ENCODE measurements at regions not wholly inside any gene's neighbourhood (a gene's known extent, or its start where the extent isn't known, plus 50 kb on each side); places are given as distances from the start of the nearest gene placed in this dataset.

DNA sequence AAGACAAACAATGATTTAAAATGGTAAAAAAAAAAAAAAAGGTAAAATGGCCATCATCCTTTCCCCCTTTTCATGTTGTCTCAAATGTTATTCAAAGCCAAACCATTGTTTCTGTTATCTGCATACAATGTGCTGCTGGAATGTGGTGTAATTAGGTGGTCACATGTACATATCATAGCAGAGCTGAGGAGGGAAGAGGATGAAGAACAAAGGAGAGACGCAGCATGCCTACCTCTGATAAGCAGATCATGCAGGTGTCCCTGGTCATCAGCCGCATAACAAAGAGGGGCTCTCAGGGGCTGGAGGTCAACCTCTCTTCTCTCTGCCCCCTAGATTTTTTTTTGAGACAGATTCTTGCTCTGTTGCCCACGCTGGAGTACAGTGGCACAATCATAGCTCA, 141.0 kb downstream of the CARTPT start:
- peaks cover 4 to 38% (median 8%) of the 10 kb centered on the region in 5 donors for H3K27me3 Mint-ChIP-seq
- POLR2A ChIA-PET = no interaction called here
- no peaks in the 10 kb centered on the region for H3K4me1 Mint-ChIP-seq
- ATAC-seq (no peak), DNase-seq (no peak)
- peaks cover 0 to 20% (median 0%) of the 10 kb centered on the region in 3 donors for H3K36me3 Mint-ChIP-seq
- peaks cover 3 to 36% (median 23%) of the 10 kb centered on the region in 9 donors for H3K9me3 Mint-ChIP-seq
- no peak overlapping the region for H3K4me3 Mint-ChIP-seq
- H3K27ac Mint-ChIP-seq = no peak overlapping the region

- DNase-seq (no peak), ATAC-seq (no peak)
- peaks cover 0 to 11% (median 0%) of the 10 kb centered on the region in 3 donors for H3K36me3 Mint-ChIP-seq
- peaks cover 0 to 20% (median 11%) of the 10 kb centered on the region in 9 donors for H3K9me3 Mint-ChIP-seq
- no peak overlapping the region for H3K27ac Mint-ChIP-seq
- peaks cover 8 to 50% (median 14%) of the 10 kb centered on the region in 5 donors for H3K27me3 Mint-ChIP-seq
- H3K4me1 Mint-ChIP-seq = no peaks in the 10 kb centered on the region
- POLR2A ChIA-PET = no interaction called here
- H3K4me3 Mint-ChIP-seq = no peak overlapping the region
These were observed 142.6 kb downstream of the CARTPT start for GRCh38 chr5:71861682-71862081.

GRCh38 chr5:71862087-71862486, 143.0 kb downstream of the CARTPT start:
- Mint-ChIP-seq H3K27ac (no peak overlapping the region), H3K4me3 (no peak overlapping the region), H3K27me3 (peaks cover 8 to 50% (median 14%) of the 10 kb centered on the region in 5 donors), H3K4me1 (no peaks in the 10 kb centered on the region), H3K9me3 (peaks cover 0 to 16% (median 8%) of the 10 kb centered on the region in 9 donors), H3K36me3 (peaks cover 0 to 10% (median 0%) of the 10 kb centered on the region in 3 donors)
- ATAC-seq = no peak
- no peak for DNase-seq
- POLR2A ChIA-PET = no interaction called here

- Mint-ChIP-seq H3K27me3 (peaks cover 8 to 50% (median 14%) of the 10 kb centered on the region in 5 donors), H3K36me3 (peaks cover 0 to 10% (median 0%) of the 10 kb centered on the region in 3 donors), H3K9me3 (peaks cover 0 to 11% (median 6%) of the 10 kb centered on the region in 9 donors), H3K27ac (no peak overlapping the region), H3K4me1 (no peaks in the 10 kb centered on the region), H3K4me3 (no peak overlapping the region)
- POLR2A ChIA-PET = no interaction called here
- no peak for DNase-seq
- no peak for ATAC-seq
These were observed 143.5 kb downstream of the CARTPT start for GRCh38 chr5:71862507-71863060.

DNA sequence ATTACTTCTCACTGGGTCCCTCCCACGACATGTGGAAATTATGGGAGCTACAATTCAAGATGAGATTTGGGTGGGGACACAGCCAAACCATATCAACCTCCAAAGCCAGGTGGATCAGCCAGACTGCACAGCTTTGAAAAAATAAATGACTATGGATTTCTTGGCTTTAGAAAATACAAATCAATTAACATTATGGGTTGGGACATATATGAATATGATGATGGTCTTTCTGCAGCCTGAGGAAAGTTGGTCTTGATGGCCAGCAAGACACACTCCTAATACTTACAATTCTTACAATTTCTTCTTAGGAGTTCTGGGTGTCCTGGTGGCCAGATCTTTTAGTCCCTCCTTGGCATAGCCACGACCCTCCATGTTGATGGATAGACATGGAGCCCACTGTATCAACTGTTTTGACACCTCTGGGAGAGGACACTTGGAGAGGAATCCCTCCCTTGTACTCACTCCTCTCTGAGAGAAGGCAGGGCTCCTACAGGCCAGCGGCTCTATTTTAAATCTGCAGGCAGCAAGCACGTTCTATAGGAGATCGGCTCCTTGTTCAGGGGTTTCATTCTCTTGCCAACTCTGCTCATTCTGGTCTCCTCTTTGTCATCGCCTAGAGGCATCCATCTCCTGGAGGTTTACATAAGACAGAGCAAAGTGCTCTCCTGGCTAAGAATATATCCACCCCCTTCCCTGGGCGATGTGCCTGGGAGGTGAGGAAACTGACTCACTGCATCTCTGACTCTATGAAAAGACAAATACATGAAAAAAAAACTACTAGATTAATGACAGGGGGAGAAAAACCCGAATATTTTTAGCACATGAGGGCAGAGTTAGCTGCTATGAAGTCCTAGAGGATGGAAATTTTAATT, 145.9 kb downstream of the CARTPT start:
- H3K27me3 Mint-ChIP-seq = peaks cover 10 to 55% (median 15%) of the 10 kb centered on the region in 5 donors
- H3K4me3 Mint-ChIP-seq = no peak overlapping the region

DNA sequence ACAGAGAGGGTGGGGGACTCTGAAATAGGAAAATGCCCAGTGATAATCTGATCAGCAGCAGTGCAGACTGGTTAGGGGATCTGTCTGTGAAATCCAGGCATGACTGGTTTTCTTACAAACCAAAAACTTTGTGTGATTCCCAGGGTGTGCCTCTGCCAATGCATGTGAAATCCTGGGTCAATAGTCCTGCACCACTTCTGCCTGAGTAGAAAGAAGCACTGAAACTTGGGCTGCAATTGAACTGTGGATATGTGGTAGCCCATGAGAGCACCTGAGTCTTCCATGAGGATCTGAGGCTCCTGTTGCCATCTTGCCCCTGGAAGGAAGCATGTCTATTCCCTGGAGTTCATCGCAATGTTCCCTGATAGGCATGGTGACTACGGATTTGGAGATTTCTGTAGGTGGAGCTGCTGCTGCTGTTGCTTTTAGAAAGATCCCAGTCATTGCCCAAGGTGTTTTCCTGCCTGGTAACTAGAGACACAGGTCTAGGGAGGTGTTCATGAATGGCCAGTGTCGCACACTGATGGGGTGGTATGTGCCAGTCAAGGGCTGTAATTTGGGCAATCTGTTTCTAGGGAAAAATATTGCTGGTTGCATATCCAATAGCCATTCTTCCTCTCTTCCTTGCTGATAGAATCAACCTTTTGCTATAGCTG, 146.7 kb downstream of the CARTPT start:
- POLR2A ChIA-PET = no interaction called here
- H3K4me3 Mint-ChIP-seq = no peak overlapping the region
- H3K27ac Mint-ChIP-seq = no peak overlapping the region
- H3K9me3 Mint-ChIP-seq = peaks cover 0 to 6% (median 2%) of the 10 kb centered on the region in 9 donors
- ATAC-seq (no peak), DNase-seq (no peak)
- H3K27me3 Mint-ChIP-seq = peaks cover 12 to 59% (median 17%) of the 10 kb centered on the region in 5 donors
- H3K36me3 Mint-ChIP-seq = peaks cover 0 to 5% (median 0%) of the 10 kb centered on the region in 3 donors
- no peaks in the 10 kb centered on the region for H3K4me1 Mint-ChIP-seq

More for the DNA sequence above, 145.9 kb downstream of the CARTPT start:
- Mint-ChIP-seq H3K36me3 (peaks cover 0 to 3% (median 0%) of the 10 kb centered on the region in 3 donors), H3K27ac (no peak overlapping the region), H3K9me3 (peaks cover 0 to 3% (median under 1%) of the 10 kb centered on the region in 9 donors), H3K4me1 (no peaks in the 10 kb centered on the region)
- ATAC-seq (no peak), DNase-seq (no peak)
- POLR2A ChIA-PET = no interaction called here

DNA sequence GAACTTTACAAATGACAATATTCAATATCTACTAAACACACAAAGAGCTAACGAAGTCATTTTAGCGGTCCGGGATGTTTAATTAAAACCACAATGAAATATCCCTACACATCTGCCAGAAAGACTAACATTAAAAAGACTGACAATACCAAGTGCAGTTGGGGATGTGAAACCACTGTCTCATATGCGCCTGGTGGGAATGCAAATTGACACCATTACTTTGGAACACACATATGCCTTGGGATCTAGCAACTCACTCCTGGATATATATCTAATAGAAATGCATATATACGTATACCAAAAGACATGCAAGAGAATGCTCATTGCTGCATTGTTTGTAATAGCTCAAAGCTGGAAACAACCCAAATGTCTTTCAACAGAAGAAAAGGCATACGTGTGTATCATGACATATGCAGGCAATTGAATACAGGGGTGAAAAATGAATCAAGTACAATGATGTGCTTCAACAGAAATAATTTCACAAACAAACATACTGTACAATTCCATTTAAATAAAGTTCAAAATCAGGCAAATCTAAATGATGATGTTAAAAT, 153.3 kb downstream of the CARTPT start:
- H3K4me3 Mint-ChIP-seq = no peak overlapping the region
- POLR2A ChIA-PET = no interaction called here

DNA sequence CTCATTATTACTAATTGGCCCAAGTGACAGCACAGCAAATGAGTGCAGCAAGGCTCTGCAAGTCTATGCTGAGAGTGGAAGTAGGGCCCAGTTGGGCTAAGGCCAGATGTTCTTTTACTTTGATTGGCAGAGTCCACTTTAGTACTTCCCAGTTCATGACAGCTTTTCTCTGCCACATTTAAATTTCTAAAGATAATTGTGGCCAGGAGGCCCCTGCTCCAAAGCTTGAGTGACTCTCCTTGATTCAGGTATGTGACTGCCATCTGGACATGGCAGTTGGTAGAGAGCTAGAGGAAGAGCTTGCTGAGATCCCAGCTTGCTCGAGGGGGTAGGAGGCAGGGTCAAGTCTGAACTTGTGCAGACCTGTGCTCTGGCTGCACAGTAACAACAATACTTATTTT, 154.1 kb downstream of the CARTPT start:
- DNase-seq (no peak), ATAC-seq (no peak)
- Mint-ChIP-seq H3K36me3 (peaks cover 0 to 5% (median 0%) of the 10 kb centered on the region in 3 donors), H3K4me1 (no peaks in the 10 kb centered on the region), H3K9me3 (peaks cover 0 to 6% (median 0%) of the 10 kb centered on the region in 9 donors), H3K27ac (no peak overlapping the region), H3K4me3 (no peak overlapping the region), H3K27me3 (peaks cover 3 to 11% (median 9%) of the 10 kb centered on the region in 5 donors)
- POLR2A ChIA-PET = no interaction called here

More for the DNA sequence above, 153.3 kb downstream of the CARTPT start:
- ATAC-seq (no peak), DNase-seq (no peak)
- peaks cover 0 to 5% (median 0%) of the 10 kb centered on the region in 3 donors for H3K36me3 Mint-ChIP-seq
- no peaks in the 10 kb centered on the region for H3K4me1 Mint-ChIP-seq
- peaks cover 4 to 13% (median 10%) of the 10 kb centered on the region in 5 donors for H3K27me3 Mint-ChIP-seq
- no peak overlapping the region for H3K27ac Mint-ChIP-seq
- H3K9me3 Mint-ChIP-seq = peaks cover 0 to 6% (median 0%) of the 10 kb centered on the region in 9 donors

- ATAC-seq (no peak), DNase-seq (no peak)
- peaks cover 3 to 11% (median 8%) of the 10 kb centered on the region in 5 donors for H3K27me3 Mint-ChIP-seq
- H3K9me3 Mint-ChIP-seq = peaks cover 0 to 6% (median 0%) of the 10 kb centered on the region in 9 donors
- H3K4me1 Mint-ChIP-seq = no peaks in the 10 kb centered on the region
- POLR2A ChIA-PET = no interaction called here
- no peak overlapping the region for H3K4me3 Mint-ChIP-seq
- H3K36me3 Mint-ChIP-seq = peaks cover 0 to 5% (median 0%) of the 10 kb centered on the region in 3 donors
- H3K27ac Mint-ChIP-seq = no peak overlapping the region
These were observed 155.4 kb downstream of the CARTPT start for GRCh38 chr5:71874521-71874920.

- no peak overlapping the region for H3K27ac Mint-ChIP-seq
- POLR2A ChIA-PET = no interaction called here
- ATAC-seq = no peak
- H3K4me1 Mint-ChIP-seq = no peaks in the 10 kb centered on the region
- H3K9me3 Mint-ChIP-seq = no peaks in the 10 kb centered on the region
- no peak overlapping the region for H3K4me3 Mint-ChIP-seq
- no peak for DNase-seq
- H3K27me3 Mint-ChIP-seq = peaks cover 0 to 17% (median 4%) of the 10 kb centered on the region in 5 donors
- H3K36me3 Mint-ChIP-seq = no peaks in the 10 kb centered on the region
These were observed 158.4 kb downstream of the CARTPT start for GRCh38 chr5:71877511-71877910.

GRCh38 chr5:71880536-71880935, 161.5 kb downstream of the CARTPT start:
- no peaks in the 10 kb centered on the region for H3K4me1 Mint-ChIP-seq
- H3K27me3 Mint-ChIP-seq = peaks cover 0 to 16% (median 4%) of the 10 kb centered on the region in 5 donors
- no peak for DNase-seq
- H3K4me3 Mint-ChIP-seq = no peak overlapping the region
- H3K36me3 Mint-ChIP-seq = no peaks in the 10 kb centered on the region
- POLR2A ChIA-PET = no interaction called here
- H3K9me3 Mint-ChIP-seq = no peaks in the 10 kb centered on the region
- ATAC-seq = no peak
- H3K27ac Mint-ChIP-seq = no peak overlapping the region

GRCh38 chr5:71882826-71883741, 164.0 kb downstream of the CARTPT start:
- Mint-ChIP-seq H3K27ac (peak overlapping the region in 1 of 10 donors; percentile 38), H3K4me1 (peaks cover 0 to 2% (median 0%) of the 10 kb centered on the region in 4 donors), H3K36me3 (no peaks in the 10 kb centered on the region), H3K9me3 (peaks cover 0 to 2% (median 0%) of the 10 kb centered on the region in 9 donors), H3K4me3 (no peak overlapping the region), H3K27me3 (peaks cover 0 to 16% (median 4%) of the 10 kb centered on the region in 5 donors)
- DNase-seq (no peak), ATAC-seq (no peak)
- POLR2A ChIA-PET = no interaction called here

Data from naive thymus-derived CD8-positive, alpha-beta T cell (primary cell).